Left lung (tissue), 4 donors: ENCODE measurements at regions not wholly inside any gene's neighbourhood (a gene's known extent, or its start where the extent isn't known, plus 50 kb on each side); places are given as distances from the start of the nearest gene placed in this dataset.

Experiments used
- ATAC-seq: fragments of 200-7000 bp; cut with Tn5 transposase; one replicate; pipeline ENCODE4 v1.9.1; 2020; ENCODE audit warnings: moderate library complexity
- DNase-seq, 4 donors: peaks; one replicate each; pipeline ENCODE4 v3.0.0-alpha.2; 2013 to 2020
- H3K27ac ChIP-seq, 2 donors: fragments of 200-600 bp; sonication (generic) in 1 of 2; one replicate each; pipeline versions ENCODE4 v1.5.0 to v1.8.0; 2020 to 2021
- H3K27me3 ChIP-seq, 2 donors: fragments of 200-600 bp; sonication (generic) in 1 of 2; one replicate each; pipeline versions ENCODE4 v1.5.0 to v1.8.0; 2020 to 2021
- H3K36me3 ChIP-seq, 2 donors: fragments of 200-600 bp; sonication (generic) in 1 of 2; one replicate each; pipeline versions ENCODE4 v1.5.0 to v1.8.0; 2020 to 2021
- H3K4me1 ChIP-seq, 2 donors: fragments of 200-600 bp; one replicate each; pipeline ENCODE4 v1.8.0; 2021
- H3K4me3 ChIP-seq, 2 donors: fragments of 200-600 bp; sonication (generic) in 1 of 2; one replicate each; pipeline versions ENCODE4 v1.5.0 to v1.8.0; 2020 to 2021; ENCODE audit warnings: mild to moderate bottlenecking in 1 of 2
- H3K9me3 ChIP-seq, 2 donors: fragments of 200-600 bp; sonication (generic) in 1 of 2; one replicate each; pipeline versions ENCODE4 v1.5.0 to v1.8.0; 2020 to 2021
- CTCF ChIP-seq, 2 donors: fragments of 200-600 bp; sonication (generic) in 1 of 2; IDR thresholded peaks; one replicate each; pipeline versions ENCODE4 v1.5.0 to v1.8.0; 2021; ENCODE audit warnings: antibody characterized with exemption in 2 of 2
- intact Hi-C, 2 donors: fragments of 100-400 bp; cut with DNase I; formaldehyde crosslinking; loops; one replicate each; pipeline versions ENCODE4 v1.11.2 to v1.14.2; 2022
- donor health status: DM: no; HTN: yes; CAD: no.
- donor health status: DM: no; HTN: no; CAD: no.

GRCh38 chr16:9226924-9227323 lies 135.5 kb downstream of the HAPSTR1 start:
- Histone ChIP-seq H3K27ac (no peak overlapping the region), H3K36me3 (no peaks in the 10 kb centered on the region), H3K4me1 (no peaks in the 10 kb centered on the region), H3K4me3 (no peak overlapping the region), H3K27me3 (no peaks in the 10 kb centered on the region), H3K9me3 (no peaks in the 10 kb centered on the region)
- DNase-seq (no peak), ATAC-seq (no peak)
- intact Hi-C loops: no loop called here
- no peak for TF ChIP-seq CTCF (IDR thresholded peaks at IDR 0.05)

DNA sequence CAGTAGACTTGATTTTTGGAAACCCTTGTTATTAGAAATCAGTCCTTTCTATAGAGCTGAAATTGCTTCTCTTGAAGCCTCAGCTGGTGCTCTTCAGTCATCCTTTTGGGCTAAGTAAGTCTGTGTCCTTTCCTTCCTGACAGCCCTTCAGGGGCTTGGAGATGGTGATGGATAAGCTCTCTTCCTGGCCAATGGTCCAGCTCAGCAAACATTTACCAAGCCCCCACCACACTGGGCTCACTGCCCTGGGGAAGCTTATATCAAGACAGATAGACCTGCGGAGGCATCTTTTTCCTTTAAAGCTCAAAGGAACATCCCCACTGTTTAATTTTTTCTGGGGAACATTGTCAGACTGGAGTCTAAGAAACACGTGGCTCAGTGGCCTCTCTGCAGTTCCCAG lies 139.6 kb downstream of the HAPSTR1 start:
- no peak for TF ChIP-seq CTCF (IDR thresholded peaks at IDR 0.05)
- Histone ChIP-seq H3K27me3 (no peaks in the 10 kb centered on the region), H3K27ac (no peak overlapping the region), H3K4me1 (no peaks in the 10 kb centered on the region), H3K4me3 (no peak overlapping the region), H3K9me3 (no peaks in the 10 kb centered on the region), H3K36me3 (no peaks in the 10 kb centered on the region)
- ATAC-seq (no peak), DNase-seq (no peak)
- intact Hi-C loops: no loop called here

DNA sequence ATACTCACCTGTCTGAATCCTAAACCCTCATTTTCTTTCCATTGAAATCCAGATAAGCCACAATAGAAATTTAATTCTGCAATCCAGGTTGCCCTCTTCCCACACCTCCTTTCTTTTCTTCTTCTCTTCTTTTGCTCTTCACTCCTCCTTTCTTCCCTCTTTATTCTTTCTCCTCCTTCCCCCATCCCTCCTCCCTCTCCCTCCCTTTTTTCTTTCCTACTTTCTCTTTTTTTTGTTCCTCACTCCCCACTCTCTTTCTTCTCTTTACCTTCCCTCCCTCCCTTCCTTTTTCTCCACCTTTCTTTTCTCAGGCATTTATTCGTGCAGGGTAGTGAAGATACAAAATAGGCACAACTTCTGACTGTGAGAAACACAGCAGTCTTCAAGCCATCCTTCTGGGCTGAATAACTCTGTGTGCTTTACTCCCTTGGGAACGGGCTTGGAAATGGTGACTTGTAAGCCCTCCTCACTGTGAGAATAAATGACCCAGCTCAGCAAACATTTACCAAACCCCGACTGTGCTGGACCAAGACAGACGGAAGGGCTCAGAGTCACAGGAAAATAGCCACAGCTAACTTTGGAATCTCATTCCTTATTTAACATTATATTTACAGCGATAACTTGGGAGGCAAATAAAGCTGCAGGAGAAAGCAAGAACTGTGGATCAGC lies 140.8 kb downstream of the HAPSTR1 start:
- H3K4me3 ChIP-seq: no peak overlapping the region
- H3K36me3 ChIP-seq: no peaks in the 10 kb centered on the region
- no peak overlapping the region for H3K27ac ChIP-seq
- no peaks in the 10 kb centered on the region for H3K27me3 ChIP-seq
- ATAC-seq: no peak
- intact Hi-C loops: no loop called here
- peaks cover 0 to 4% of the 10 kb centered on the region in 2 donors for H3K9me3 ChIP-seq
- H3K4me1 ChIP-seq: no peaks in the 10 kb centered on the region
- no peak for TF ChIP-seq CTCF (IDR thresholded peaks at IDR 0.05)
- no peak for DNase-seq

GRCh38 chr16:9235867-9236266 lies 144.4 kb downstream of the HAPSTR1 start:
- peaks cover 0 to 12% of the 10 kb centered on the region in 2 donors for H3K9me3 ChIP-seq
- no peak for ATAC-seq
- no peak overlapping the region for H3K4me3 ChIP-seq
- no peaks in the 10 kb centered on the region for H3K27me3 ChIP-seq
- H3K36me3 ChIP-seq: no peaks in the 10 kb centered on the region
- intact Hi-C loops: no loop called here
- H3K27ac ChIP-seq: no peak overlapping the region
- no peak for DNase-seq
- no peak for TF ChIP-seq CTCF (IDR thresholded peaks at IDR 0.05)
- no peaks in the 10 kb centered on the region for H3K4me1 ChIP-seq

DNA sequence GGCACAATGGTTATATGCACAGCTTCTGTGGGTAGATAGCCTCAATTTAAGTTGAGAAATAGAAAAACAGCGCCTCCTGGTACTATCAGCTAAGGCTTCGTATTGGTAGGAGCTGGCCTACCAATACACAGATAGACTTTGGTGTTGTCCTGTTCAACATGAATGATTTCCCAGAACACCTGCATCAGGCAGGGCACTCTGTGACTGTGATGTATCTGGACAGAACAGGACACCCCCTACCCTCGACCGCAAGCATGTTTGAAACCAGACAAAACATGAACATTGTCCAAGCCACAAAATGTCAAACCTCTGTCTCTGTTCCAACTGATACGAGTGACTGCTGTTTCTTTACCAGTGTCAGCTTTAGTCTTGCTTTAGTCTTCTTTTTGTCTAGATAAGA lies 144.9 kb downstream of the HAPSTR1 start:
- Histone ChIP-seq H3K4me3 (no peak overlapping the region), H3K36me3 (no peaks in the 10 kb centered on the region), H3K4me1 (no peaks in the 10 kb centered on the region), H3K9me3 (peaks cover 0 to 12% of the 10 kb centered on the region in 2 donors), H3K27me3 (no peaks in the 10 kb centered on the region), H3K27ac (no peak overlapping the region)
- no peak for ATAC-seq
- DNase-seq: no peak
- intact Hi-C loops: no loop called here
- no peak for TF ChIP-seq CTCF (IDR thresholded peaks at IDR 0.05)
